ENCODE measurements at regions not wholly inside any gene's neighbourhood (a gene's known extent, or its start where the extent isn't known, plus 50 kb on each side); places are given as distances from the start of the nearest gene placed in this dataset.

- H3K9me3 ChIP-seq (ENCODE audit: control insufficient read depth in 2 of 2, low read length in 2 of 2) = peaks cover 0 to 5% of the 10 kb centered on the region in 2 donors
- no peaks in the 10 kb centered on the region for H3K4me1 ChIP-seq (ENCODE audit: control insufficient read depth in 2 of 2, insufficient read depth in 2 of 2, low read length in 2 of 2)
- H3K9ac ChIP-seq (ENCODE audit: low read depth in 1 of 2, low read length in 2 of 2) = no peak overlapping the region
- H3K27me3 ChIP-seq (ENCODE audit: control insufficient read depth in 2 of 2, insufficient read depth in 2 of 2, low read length in 2 of 2) = no peaks in the 10 kb centered on the region
- H3K4me3 ChIP-seq (ENCODE audit: low read length in 2 of 2) = no peak overlapping the region
- no peak overlapping the region for H3K27ac ChIP-seq (ENCODE audit: low read depth in 2 of 2, low read length in 2 of 2)
- H3K36me3 ChIP-seq (ENCODE audit: control insufficient read depth in 2 of 2, insufficient read depth in 2 of 2, low read length in 2 of 2) = no peaks in the 10 kb centered on the region
Observed at GRCh38 chr19:30621326-30621920, 249.2 kb downstream of the ZNF536 start.

- H3K4me1 ChIP-seq (ENCODE audit: control insufficient read depth in 2 of 2, insufficient read depth in 2 of 2, low read length in 2 of 2) = no peaks in the 10 kb centered on the region
- no peak overlapping the region for H3K9ac ChIP-seq (ENCODE audit: low read depth in 1 of 2, low read length in 2 of 2)
- peaks cover 0 to 5% of the 10 kb centered on the region in 2 donors for H3K9me3 ChIP-seq (ENCODE audit: control insufficient read depth in 2 of 2, low read length in 2 of 2)
- no peaks in the 10 kb centered on the region for H3K27me3 ChIP-seq (ENCODE audit: control insufficient read depth in 2 of 2, insufficient read depth in 2 of 2, low read length in 2 of 2)
- no peak overlapping the region for H3K4me3 ChIP-seq (ENCODE audit: low read length in 2 of 2)
- no peaks in the 10 kb centered on the region for H3K36me3 ChIP-seq (ENCODE audit: control insufficient read depth in 2 of 2, insufficient read depth in 2 of 2, low read length in 2 of 2)
- no peak overlapping the region for H3K27ac ChIP-seq (ENCODE audit: low read depth in 2 of 2, low read length in 2 of 2)
Observed at GRCh38 chr19:30620354-30620753, 248.2 kb downstream of the ZNF536 start.

- Histone ChIP-seq H3K4me3 (ENCODE audit: low read length in 2 of 2) (no peak overlapping the region), H3K36me3 (ENCODE audit: control insufficient read depth in 2 of 2, insufficient read depth in 2 of 2, low read length in 2 of 2) (no peaks in the 10 kb centered on the region), H3K27me3 (ENCODE audit: control insufficient read depth in 2 of 2, insufficient read depth in 2 of 2, low read length in 2 of 2) (no peaks in the 10 kb centered on the region), H3K9me3 (ENCODE audit: control insufficient read depth in 2 of 2, low read length in 2 of 2) (no peaks in the 10 kb centered on the region), H3K9ac (ENCODE audit: low read depth in 1 of 2, low read length in 2 of 2) (no peak overlapping the region), H3K4me1 (ENCODE audit: control insufficient read depth in 2 of 2, insufficient read depth in 2 of 2, low read length in 2 of 2) (no peaks in the 10 kb centered on the region), H3K27ac (ENCODE audit: low read depth in 2 of 2, low read length in 2 of 2) (no peak overlapping the region)
Observed at GRCh38 chr19:30609656-30610270, 237.6 kb downstream of the ZNF536 start.

GRCh38 chr19:30608471-30608870, 236.3 kb downstream of the ZNF536 start:
- Histone ChIP-seq H3K27me3 (ENCODE audit: control insufficient read depth in 2 of 2, insufficient read depth in 2 of 2, low read length in 2 of 2) (no peaks in the 10 kb centered on the region), H3K36me3 (ENCODE audit: control insufficient read depth in 2 of 2, insufficient read depth in 2 of 2, low read length in 2 of 2) (no peaks in the 10 kb centered on the region), H3K4me3 (ENCODE audit: low read length in 2 of 2) (no peak overlapping the region), H3K9me3 (ENCODE audit: control insufficient read depth in 2 of 2, low read length in 2 of 2) (no peaks in the 10 kb centered on the region), H3K27ac (ENCODE audit: low read depth in 2 of 2, low read length in 2 of 2) (no peak overlapping the region), H3K4me1 (ENCODE audit: control insufficient read depth in 2 of 2, insufficient read depth in 2 of 2, low read length in 2 of 2) (no peaks in the 10 kb centered on the region), H3K9ac (ENCODE audit: low read depth in 1 of 2, low read length in 2 of 2) (no peak overlapping the region)

All from mucosa of rectum (tissue), 2 donors.